ENCODE measurements at regions not wholly inside any gene's neighbourhood (a gene's known extent, or its start where the extent isn't known, plus 50 kb on each side); places are given as distances from the start of the nearest gene placed in this dataset.
"Not testable (repeated sequence)": the region's sequence is repeated elsewhere in the genome, so short reads cannot be mapped to it uniquely, and the experiment has no call there.

DNA sequence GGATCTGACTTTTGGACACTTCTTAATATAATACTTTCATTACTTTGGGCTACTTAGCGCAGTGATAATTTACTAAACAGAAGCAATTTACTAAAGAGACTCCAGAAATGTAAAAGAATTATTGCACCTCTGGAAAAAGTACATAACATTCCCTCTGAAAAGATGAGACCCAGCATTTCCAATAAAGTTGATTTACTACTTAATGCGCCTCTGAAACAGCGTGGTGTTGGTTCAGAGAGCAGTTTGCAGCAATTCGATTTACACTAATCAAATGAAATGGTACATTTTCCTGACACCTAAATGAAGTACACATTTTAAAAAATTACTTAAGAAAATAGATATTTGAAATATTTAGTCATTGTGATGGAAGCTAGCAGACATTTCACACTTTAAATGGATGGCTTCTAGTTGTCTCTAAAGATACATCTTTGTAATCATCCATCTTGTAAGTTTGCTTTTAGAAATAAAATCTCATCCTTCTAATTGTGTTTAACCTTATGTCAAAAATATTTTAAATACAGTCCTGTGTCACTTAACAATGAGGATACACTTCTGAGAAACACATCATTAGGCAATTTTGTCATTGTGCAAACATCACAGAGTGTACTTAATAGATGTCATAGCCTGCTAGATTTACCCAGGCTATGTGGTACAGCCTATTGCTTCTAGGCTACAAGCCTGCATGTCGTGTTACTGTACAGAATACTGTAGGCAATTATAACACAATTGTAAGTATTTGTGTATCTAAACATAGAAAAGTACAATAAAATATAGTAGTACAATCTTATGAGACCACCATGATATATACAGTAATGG lies 284.6 kb upstream of the UBE2E3 start:
- no peak for DNase-seq (ENCODE audit: low read depth)

DNA sequence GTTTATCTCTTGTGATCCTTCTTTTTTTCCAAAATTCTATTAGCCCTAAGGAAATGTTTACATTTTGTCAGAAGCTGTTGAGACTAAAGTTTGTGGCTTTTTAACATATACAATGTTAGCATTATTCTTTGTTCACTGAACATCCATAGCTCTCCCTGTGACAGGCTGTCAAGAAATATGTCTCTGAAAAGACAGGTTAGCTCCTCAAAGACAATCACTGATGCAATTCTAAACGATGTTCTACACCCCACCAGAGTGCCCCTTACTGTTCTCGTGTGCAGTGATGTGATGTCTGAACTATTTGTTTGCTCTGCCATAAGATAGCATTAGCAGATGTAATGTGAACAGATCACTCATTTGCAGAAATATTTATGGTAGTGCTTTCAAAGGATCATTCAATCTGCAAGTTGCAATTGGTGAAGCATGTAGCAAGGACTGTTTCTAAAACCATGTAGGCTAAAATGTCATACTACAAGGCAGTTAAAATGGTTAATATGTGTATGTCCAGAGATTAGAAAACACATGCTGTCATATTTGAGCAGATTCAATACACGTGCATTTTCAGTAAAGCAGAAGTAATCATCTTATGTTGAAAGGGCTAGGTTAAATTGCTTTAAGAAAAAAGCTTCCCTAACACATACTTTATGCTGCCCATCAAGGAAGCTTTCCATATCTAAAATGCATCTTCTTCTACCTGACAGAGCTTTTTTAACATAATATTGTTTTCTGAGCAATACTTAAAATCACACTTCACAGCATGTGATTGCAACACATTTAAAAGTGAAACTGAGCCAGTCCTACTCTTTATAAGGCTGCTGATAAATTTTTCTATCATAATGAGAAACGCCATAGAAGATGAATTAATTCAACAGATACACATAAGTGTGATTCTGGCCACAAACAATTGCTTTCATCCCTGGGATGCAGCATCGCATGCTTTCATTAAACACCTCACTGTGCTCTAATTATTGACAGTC lies 285.7 kb upstream of the UBE2E3 start:
- DNase-seq (ENCODE audit: low read depth): no peak

DNA sequence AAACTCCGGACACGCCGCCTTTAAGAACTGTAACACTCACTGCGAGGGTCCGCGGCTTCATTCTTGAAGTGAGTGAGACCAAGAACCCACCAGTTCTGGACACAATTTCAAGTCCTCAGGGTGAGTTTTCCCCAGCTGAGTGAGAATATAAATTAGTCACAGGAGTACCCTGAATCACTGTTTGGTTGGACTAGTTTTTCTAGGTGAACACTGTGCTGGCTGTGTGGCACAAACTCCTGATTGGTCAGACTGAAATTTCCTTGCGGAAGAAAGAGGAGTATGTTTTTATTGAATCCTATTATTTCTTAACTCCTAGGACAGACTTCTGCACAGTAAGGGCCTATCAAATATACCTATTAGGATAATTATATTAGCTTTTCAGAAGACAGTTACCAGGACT lies 288.1 kb upstream of the UBE2E3 start:
- DNase-seq (ENCODE audit: low read depth): no peak

DNA sequence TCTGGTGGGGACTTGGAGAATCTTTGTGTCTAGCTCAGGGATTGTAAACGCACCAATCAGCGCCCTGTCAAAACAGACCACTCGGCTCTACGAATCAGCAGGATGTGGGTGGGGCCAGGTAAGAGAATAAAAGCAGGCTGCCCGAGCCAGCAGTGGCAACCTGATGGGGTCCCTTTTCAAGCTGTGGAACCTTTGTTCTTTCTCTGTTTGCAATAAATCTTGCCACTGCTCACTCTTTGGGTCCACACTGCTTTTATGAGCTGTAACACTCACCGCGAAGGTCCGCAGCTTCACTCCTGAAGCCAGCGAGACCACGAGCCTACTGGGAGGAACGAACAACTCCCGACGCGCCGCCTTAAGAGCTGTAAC lies 288.6 kb upstream of the UBE2E3 start:
- DNase-seq (ENCODE audit: low read depth): not testable (repeated sequence)

DNA sequence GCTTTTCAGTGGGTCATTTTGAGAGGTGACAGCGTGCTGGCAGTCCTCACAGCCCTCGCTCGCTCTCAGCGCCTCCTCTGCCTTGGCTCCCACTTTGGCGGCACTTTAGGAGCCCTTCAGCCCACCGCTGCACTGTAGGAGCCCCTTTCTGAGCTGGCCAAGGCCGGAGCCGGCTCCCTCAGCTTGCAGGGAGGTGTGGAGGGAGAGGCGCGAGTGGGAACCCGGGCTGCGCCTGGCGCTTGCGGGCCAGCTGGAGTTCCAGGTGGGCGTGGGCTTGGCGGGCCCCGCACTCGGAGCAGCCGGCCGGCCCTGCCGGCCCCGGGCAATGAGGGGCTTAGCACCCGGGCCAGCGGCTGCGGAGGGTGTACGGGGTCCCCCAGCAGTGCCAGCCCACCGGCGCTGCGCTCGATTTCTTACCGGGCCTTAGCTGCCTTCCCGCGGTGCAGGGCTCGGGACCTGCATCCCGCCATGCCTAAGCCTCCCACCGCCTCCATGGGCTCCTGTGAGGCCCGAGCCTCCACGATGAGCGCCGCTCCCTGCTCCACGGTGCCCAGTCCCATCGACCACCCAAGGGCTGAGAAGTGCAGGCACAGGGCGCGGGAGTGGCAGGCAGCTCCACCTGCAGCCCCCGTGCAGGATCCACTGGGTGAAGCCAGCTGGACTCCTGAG lies 289.1 kb upstream of the UBE2E3 start:
- DNase-seq (ENCODE audit: low read depth): not testable (repeated sequence)

DNA sequence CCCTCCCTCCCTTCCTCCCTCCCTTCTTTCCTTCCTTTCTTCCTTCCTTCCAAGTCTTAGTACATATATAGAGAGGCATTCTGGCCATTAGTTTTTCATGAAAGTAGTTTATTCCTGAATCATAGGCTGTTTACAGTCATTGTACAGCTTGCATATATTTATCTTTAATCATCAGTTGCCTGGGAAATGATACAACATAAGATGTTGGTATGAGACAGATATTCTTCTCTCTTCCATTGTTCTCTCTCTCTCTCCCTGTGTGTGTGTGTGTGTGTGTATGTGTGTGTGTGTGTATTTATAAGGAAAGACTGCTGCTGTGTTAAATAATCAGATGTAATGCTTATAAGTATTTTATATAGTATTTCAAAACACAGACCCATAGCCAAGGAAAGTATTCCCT lies 289.8 kb upstream of the UBE2E3 start:
- DNase-seq (ENCODE audit: low read depth): no peak

DNA sequence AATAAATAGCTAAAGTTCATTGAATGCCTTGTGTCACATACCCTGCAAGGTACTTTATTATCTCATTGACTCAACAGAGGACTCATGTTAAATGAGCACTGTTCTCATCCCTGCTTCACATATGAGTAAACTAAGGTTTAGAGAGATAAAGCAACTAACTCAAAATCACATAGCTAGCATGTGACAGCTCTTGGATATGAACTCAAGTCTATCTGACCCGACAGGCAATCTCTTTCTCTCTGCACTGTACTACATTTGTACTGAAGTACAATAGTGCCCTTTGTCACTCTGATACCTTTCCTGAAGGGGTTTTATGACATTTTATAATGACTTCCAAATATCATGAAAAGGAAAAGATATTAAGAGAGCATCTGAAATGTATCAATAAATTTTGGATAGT lies 297.5 kb upstream of the UBE2E3 start:
- no peak for DNase-seq (ENCODE audit: low read depth)

DNA sequence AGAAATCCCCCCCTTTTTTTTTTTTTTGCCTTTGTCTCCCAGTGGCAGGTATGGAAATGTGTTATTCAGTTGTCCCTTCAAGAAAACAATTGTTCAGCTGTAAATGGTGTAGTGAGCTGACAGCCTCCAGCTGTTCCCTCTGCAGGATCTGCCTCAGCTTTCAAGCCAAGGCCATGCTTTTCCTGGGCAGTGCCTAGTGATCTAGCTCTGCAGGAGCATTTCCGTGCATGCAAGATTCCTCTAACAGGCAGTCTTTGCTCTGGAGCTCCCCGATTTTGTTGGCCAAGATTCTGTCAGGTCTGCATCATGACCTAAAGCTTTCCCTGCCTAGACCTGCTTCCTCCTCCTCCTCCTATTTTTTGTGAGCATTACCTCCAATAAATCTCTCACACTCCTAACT lies 300.7 kb upstream of the UBE2E3 start:
- DNase-seq (ENCODE audit: low read depth): no peak

DNA sequence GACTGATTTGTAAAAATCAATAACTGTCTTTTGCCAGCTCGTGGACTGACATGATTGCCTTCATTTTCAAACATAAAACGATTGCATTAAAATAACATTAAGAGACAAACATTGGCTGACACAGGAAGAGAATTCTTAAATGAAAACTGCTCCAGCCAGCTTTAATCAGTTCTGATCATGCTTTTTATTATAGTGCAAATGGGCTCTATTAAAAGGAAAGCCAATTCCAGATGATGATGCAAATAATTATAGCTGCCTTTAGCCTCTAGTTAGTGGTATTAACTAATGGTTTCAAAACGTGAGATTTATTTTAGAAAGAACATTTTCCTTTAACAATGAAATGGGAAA lies 301.8 kb upstream of the UBE2E3 start:
- DNase-seq (ENCODE audit: low read depth): no peak

DNA sequence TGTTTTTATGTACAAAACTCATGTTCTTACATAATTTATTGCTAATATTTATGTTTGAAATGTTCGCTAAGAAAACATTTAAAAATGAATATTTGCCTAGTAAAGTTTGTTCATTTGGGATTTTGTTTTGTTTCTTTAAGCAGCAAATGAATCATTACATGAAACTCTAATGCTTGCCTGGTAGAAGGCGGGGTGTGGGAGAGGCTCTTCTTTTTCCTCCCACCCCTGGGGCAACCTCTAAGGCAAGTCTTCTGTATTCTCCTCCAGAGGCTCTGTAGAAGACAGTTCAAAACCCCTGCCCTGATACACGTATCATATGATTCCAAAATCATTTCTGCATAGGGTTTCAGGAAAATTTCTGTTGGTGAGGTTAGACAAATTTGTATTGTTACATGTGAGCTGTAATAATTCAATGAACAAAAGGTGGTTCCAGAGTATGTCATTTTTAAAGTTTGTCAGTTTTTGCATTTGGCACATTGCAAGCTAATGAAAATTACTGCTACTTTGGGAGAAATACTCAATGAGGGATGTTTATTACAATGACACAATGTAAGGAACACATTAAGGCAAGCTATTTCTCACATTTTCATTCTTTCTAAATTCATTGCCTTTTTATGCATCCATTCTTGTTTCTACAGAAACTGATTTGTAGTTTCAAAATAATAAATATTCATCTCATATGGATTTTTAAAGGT lies 302.3 kb upstream of the UBE2E3 start:
- no peak for DNase-seq (ENCODE audit: low read depth)

DNA sequence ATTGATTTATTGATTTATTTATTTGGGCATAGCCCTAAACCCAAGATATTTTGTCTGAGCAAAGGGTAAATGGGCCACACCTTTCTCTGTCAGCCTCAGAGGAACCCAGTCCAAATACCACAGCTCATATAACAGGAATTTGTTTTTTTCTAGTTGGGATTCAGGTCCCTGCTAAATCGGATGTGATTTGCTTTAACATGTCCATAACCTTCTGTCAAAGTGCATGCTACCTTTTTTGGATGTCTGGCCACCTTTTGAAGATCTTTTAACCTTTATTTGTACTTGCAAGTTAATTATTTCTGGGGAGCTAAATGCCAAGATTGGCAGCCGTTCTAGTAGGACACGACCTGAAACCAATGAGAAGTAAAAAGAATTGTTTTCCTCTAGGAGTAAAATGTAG lies 303.2 kb upstream of the UBE2E3 start:
- DNase-seq (ENCODE audit: low read depth): no peak

DNA sequence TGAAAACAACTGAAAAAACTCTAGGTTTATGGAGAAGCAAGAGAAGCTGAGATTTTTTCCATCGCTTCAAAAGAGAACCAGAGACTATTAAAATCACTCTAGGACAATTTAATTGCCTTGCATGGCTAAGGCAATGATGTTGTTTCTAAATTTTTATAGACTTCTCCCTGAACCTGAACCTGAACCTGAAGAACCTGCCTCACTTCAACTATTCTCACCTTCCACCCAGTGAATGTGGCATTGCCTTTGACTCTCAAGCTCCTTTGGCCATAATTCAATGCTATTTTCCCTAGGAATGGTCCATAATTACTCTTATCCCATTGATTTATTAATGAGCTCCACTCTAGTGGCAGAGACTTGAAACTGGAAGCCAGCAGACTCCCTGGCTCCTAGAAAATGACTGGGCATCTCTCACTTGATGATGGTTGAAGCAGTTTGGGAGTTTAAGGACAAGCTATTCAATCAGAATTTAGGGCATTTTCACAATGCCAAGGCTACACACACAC lies 303.8 kb upstream of the UBE2E3 start:
- DNase-seq (ENCODE audit: low read depth): no peak

DNA sequence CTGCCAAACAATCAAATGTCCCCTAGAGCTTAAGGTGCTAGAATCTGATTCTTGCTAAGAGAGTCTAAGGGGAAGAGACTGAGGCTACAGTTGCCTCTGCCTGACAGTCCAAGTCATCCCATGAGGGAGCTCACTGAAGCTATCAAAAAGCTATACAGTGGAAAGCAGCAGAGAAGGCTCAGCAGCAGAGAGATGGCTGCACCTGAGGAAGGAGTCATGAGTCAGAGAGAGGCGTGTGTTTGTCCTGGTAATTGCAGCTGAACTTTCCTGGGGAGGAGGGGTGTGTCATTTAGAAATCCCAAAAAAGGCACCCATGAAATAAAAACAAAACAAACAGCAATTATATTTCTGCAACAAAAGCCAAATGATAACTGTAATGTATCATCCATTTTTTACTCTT lies 305.2 kb upstream of the UBE2E3 start:
- no peak for DNase-seq (ENCODE audit: low read depth)

DNA sequence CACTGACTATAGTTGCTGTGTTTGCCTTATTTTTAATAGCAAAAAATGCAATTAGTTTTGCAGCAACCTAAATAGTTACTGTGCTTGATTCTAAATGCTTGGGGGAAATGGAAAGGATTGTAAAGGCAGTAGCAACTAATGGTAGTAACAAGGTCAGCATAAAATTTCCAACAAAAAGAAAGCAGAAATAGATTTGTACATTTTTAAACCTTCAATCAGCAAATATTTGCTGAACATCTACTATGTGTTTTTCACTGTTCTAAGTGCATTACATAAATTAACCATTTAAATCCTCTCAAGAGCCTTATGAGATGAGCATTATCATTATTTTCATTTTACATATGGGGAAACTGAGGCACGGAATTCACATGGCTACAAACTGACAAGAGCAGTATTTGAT lies 308.0 kb upstream of the UBE2E3 start:
- no peak for DNase-seq (ENCODE audit: low read depth)

DNA sequence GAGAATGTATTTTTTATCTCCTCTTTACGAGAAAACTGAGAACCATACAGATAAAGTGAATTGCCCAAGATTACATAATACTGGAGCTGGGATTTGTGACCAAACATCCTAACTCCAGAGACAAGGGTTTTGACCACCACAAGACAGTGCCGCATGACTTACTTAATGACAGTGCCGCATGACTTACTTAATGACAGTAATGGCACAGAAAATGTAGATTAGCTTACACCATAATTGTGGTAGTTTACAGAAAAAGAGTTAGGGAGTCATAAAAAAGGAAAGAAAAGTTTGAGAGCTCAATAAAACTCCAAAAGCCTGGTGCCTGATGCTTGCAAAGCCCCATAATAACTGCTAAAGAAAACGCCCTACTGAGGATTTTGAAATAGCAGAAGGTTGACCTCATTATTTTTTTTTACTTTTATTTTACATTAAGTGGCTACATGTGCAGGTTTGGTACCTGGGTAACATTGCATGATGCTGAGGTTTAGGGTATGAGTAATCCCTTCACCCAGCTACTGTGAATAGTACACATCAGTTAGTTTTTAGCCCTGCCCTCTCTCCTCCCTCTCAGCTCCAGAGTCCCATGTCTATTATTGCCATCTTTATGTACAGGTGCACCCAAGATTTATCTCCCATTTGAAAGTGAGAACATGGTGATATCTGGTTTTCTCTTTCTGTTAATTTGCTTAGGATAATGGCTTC lies 310.0 kb upstream of the UBE2E3 start:
- DNase-seq (ENCODE audit: low read depth): no peak

DNA sequence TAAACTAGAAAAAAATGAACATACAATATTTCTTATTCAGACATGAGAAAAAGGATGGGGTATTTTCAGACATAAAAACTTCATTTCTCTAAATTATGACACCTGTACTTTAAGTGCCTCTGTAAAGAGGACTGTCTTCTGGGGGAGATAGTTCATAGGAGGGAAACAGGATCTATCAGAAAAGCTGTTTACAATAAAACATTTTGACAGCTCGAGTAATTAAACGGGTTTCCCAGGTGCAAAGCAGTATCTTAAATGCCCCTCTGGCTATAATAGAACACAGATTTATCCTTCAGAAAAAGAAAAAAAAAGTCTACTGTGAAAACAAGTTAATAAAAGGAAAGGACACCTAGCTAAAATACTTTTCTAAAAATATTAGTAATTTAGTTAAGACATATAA lies 311.4 kb upstream of the UBE2E3 start:
- DNase-seq (ENCODE audit: low read depth): no peak

DNA sequence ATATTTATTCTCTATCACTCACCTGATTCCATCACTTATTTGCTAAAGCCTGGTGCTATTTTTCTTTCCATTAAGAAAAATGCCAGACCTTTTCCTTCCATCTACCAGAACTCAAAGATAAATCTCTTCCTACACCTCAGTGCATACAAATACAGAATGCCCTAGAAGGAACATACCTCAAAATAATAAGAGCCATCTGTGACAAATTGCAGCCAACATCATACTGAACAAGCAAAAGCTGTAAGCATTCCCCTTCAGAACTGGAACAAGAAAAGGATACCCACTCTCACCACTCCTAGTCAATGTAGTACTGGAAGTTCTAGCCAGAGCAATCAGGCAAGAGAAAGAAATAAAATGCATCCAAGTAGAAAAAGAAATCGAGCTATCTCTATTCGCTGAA lies 315.9 kb upstream of the UBE2E3 start:
- no peak for DNase-seq (ENCODE audit: low read depth)

DNA sequence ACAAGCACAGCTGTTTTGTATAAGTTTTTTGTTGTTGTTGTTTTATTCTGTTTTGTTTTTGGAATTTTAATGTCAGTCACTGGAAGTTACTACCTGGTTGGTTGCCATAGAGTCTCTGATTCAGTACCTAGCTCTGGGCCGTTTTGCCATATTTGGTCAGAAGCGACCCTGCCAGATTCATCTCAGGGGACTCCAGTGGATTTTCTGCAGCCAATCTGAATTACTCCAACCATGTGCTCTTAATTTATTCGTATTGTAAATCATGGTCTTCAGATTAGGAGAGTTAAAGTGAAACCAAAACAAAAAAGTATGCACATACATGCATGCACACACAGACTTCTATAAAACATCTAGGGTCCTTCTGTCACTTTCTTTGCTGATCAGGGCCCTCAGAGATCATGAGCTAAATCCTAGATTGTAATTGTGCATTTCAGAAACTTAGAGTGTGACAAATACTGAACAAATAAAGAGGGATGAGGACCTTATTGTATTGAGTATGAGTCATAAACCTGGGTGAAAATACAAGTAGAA lies 317.4 kb upstream of the UBE2E3 start:
- peak; percentile 27 for DNase-seq (ENCODE audit: low read depth)

DNA sequence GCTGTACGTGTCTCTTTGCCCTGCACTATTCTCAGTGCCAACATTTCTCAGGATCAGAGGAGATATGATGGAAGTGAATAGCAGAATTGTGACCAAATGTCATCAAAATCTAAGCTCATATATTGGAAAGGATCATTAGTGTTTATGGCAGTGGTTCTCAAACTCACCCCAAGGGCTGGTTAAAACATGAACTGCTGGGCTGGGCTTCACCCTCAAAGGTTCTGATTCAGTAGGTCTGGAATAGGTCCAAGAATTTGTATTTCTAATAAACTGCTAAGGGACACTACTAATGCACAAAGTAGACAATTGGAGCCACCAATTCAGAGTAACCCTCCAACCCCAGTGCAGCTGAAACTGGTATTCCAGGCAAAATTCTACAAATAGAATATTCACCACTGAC lies 317.9 kb upstream of the UBE2E3 start:
- DNase-seq (ENCODE audit: low read depth): no peak

DNA sequence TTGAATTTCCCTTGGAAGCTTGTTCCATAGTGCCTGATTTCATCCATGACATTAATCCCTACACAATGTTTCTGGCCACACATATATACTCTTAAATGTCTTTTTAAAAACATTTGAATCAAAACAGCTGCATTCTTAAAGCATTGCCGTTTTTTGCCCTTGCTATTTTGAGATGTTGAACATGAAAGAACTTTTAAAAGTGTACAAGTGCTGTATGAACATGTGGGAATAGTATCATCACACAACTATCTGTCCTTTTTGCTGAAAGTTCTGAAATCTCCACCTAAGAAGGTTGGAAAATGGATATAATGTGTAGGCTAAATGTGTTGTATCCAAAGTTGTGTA lies 318.7 kb upstream of the UBE2E3 start:
- DNase-seq (ENCODE audit: low read depth): no peak
